ENCODE measurements at regions not wholly inside any gene's neighbourhood (a gene's known extent, or its start where the extent isn't known, plus 50 kb on each side); places are given as distances from the start of the nearest gene placed in this dataset.

DNA sequence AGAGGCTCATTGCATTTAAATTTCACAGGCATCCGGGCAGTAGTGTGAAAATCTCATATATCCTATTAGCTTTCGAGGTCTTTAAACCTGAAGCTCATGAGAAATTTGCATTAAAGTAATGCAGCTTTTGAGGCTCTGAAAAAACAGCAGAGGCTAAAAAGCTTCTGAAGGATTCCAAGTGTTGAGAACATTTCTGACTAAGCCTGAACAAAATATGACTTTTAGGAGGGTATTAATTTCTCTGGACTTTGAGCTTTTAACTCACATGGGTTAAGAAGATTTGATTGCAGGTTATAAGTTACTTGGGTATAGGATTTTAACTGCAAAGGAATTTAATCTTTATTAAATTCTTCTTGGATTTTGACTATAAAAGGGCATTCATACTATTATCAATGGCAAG lies 743.9 kb downstream of the TLE1 start:
- TF ChIP-seq, protein P1, sequence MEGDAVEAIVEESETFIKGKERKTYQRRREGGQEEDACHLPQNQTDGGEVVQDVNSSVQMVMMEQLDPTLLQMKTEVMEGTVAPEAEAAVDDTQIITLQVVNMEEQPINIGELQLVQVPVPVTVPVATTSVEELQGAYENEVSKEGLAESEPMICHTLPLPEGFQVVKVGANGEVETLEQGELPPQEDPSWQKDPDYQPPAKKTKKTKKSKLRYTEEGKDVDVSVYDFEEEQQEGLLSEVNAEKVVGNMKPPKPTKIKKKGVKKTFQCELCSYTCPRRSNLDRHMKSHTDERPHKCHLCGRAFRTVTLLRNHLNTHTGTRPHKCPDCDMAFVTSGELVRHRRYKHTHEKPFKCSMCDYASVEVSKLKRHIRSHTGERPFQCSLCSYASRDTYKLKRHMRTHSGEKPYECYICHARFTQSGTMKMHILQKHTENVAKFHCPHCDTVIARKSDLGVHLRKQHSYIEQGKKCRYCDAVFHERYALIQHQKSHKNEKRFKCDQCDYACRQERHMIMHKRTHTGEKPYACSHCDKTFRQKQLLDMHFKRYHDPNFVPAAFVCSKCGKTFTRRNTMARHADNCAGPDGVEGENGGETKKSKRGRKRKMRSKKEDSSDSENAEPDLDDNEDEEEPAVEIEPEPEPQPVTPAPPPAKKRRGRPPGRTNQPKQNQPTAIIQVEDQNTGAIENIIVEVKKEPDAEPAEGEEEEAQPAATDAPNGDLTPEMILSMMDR (IDR thresholded peaks at IDR 0.05): no peak
- TF ChIP-seq EP300 (IDR thresholded peaks at IDR 0.05; ENCODE audit: low read depth) (no peak), POLR2A (IDR thresholded peaks at IDR 0.05) (no peak)

Measured in transverse colon (tissue), 3 donors.